ENCODE measurements at regions not wholly inside any gene's neighbourhood (a gene's known extent, or its start where the extent isn't known, plus 50 kb on each side); places are given as distances from the start of the nearest gene placed in this dataset.

GRCh38 chr7:53306846-53307245 lies 271.4 kb downstream of the POM121L12 start:
- TF ChIP-seq CTCF (IDR thresholded peaks at IDR 0.05): no peak
- no peak for TF ChIP-seq POLR2A (IDR thresholded peaks at IDR 0.05)
- TF ChIP-seq POLR2AphosphoS5 (IDR thresholded peaks at IDR 0.05): no peak
- no peak for TF ChIP-seq EP300 (IDR thresholded peaks at IDR 0.05)

Data from gastroesophageal sphincter (tissue), 3 donors.